OCI-M2 (cell line): ENCODE measurements at regions not wholly inside any gene's neighbourhood (a gene's known extent, or its start where the extent isn't known, plus 50 kb on each side); places are given as distances from the start of the nearest gene placed in this dataset.

Experiments used
- DNase-seq: peaks from one replicate; lab custom pipeline; 2025; ENCODE audit not compliant: unreplicated experiment; lab: John Stamatoyannopoulos, UW

GRCh38 chr5:68352166-68352565 lies 136.6 kb downstream of the PIK3R1 start:
- DNase-seq = no peak

- no peak for DNase-seq
These were observed 138.0 kb downstream of the PIK3R1 start for GRCh38 chr5:68353605-68354004.

- DNase-seq = no peak
These were observed 138.8 kb downstream of the PIK3R1 start for GRCh38 chr5:68354315-68354714.

- DNase-seq = no peak
These were observed 140.7 kb downstream of the PIK3R1 start for GRCh38 chr5:68356216-68356615.

GRCh38 chr5:68356623-68357022 lies 141.1 kb downstream of the PIK3R1 start:
- DNase-seq = no peak

DNA sequence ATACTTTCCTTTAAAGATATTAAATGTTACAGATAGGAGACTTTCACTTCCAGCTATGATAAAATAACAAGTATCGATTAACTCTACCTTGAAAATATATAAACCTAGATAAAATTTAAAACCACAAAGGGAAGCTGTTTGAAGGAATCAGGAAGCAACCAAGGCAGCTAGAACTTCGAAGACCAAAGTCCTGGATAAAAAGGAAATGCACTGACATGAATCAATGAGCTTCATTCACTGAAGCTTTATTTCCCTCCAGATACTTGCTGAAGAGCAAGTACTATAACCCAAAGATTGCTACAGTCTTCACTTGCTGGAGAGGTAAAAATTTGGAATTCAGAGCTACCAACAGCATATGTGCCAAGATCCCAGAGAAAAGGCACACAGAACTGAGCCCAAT lies 144.1 kb downstream of the PIK3R1 start:
- no peak for DNase-seq

GRCh38 chr5:68362331-68362730 lies 146.8 kb downstream of the PIK3R1 start:
- DNase-seq = no peak

- no peak for DNase-seq
These were observed 150.3 kb downstream of the PIK3R1 start for GRCh38 chr5:68365889-68366288.

DNA sequence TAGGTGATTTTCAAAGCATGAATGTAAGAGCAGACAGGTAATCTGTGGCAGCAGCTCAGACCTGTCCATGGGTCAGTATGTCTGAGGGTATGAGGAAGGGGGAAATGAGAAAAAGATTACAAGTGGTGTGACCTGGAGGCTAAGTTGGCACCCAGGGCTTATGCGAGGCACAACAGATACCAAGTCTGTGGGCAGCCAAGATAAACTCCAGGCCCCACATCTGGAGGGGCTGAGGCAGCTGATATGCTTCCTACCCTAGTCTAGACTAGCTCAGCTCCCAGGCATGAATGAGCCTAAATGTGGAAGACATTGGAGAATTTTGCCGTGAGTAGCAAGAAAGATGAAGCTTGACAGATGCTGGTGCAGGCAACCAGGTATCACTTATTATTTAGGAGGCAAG lies 151.7 kb downstream of the PIK3R1 start:
- no peak for DNase-seq

DNA sequence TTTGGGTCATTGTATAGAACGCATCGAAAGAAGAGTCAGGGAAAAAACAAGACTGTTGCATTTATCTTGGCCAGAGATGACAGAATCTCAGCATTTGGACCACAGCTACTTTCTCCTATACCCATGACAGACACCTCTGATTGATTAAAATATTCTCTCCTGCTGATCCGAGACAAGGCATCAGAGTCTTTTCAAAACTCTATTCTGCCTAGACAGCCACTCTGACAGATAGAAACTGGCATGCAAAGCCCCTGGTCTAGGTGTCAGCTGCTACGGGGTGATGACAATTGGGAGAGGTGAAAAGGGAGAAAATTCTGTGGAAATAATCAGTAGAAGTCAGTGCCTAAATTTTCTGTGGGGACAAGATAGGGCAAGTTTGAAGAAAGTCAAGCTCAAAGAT lies 152.2 kb downstream of the PIK3R1 start:
- no peak for DNase-seq

GRCh38 chr5:68368311-68369022 lies 152.9 kb downstream of the PIK3R1 start:
- DNase-seq = no peak

- DNase-seq = no peak
These were observed 153.4 kb downstream of the PIK3R1 start for GRCh38 chr5:68369023-68369359.

DNA sequence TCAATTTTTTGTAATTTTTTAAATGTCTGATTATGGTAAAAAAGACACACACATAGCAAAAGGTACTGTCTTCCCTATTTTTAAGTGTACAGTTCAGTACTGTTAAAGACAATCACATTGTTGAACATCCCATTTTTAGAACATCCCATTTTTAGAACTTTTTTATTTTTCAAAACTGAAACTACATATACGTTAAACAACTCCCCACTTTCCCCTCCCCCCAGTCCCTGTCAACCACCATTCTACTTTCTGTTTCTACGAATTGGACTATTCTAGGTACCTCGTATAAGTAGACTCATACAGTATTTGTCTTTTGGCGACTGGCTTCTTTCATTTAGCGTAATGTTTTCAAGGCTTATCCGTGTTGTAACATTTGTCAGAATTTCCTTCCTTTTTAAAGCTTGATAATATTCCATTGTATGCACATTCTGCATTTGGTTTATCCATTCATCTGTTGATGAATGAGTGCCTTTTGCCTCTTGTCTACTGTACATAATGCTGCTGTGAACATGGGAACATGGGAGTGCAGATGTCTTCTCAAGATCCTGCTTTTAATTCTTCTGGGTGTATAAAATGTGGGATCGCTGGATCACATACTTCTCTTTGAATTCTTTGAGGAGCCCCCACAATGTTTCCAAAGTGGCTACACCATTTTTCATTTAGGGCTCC lies 154.0 kb downstream of the PIK3R1 start:
- DNase-seq = no peak

DNA sequence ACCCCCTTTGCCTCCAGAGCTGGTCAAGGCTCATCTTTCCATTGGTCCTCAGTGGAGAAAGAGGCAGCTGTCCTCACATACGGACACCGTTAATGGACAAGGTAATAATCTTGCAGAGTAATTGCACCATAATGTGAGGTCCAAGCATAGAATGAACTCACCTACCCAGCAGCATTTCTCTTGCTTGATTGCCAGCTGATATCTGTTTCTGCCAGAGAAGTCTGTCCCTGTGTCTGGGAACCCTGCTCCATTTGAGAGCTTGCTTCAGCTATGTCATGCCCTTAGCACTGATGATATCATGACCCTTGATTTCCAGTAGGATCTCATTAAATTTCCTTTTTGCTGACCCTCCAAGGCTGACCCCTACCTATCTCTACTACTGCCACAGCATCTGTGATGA lies 154.6 kb downstream of the PIK3R1 start:
- no peak for DNase-seq

DNA sequence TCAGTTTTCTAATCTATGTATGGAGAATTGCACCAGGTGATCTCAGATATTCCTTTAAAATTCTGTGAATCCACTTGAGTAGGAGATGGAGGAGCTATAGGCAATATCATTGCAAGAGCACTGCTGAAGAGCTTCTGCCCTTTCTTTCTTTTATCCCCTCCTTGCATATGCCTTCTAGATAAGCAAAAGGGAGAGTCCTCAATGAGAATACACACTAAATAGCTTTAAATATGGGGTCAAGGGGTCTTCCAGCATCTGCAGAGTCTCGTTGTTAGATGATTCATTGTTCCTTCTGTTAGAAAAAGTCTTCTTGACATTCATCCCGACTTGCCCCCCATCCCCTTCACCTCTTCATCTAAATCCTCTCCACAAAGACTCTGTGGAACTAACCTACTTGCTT lies 156.1 kb downstream of the PIK3R1 start:
- DNase-seq = no peak

- no peak for DNase-seq
These were observed 156.6 kb downstream of the PIK3R1 start for GRCh38 chr5:68372161-68372560.

DNA sequence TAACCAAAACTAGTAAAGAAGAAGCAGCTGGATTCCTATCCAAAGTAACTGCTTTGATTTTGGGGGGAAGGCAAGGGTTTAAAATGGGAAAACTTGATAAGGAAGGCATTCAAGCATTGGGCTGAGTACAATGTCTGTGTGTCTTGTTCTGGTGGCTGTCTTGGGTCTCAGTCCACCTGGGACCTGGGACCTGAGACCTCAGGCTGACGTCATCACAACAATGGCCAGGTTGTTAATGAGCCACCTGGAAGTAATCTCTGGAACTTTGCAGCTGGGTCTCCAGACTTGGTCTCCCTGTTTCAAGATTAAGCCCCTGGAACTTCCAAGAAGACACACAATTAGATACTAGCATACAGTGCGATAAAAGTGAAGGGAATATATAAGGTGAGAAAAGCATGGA lies 157.5 kb downstream of the PIK3R1 start:
- no peak for DNase-seq

DNA sequence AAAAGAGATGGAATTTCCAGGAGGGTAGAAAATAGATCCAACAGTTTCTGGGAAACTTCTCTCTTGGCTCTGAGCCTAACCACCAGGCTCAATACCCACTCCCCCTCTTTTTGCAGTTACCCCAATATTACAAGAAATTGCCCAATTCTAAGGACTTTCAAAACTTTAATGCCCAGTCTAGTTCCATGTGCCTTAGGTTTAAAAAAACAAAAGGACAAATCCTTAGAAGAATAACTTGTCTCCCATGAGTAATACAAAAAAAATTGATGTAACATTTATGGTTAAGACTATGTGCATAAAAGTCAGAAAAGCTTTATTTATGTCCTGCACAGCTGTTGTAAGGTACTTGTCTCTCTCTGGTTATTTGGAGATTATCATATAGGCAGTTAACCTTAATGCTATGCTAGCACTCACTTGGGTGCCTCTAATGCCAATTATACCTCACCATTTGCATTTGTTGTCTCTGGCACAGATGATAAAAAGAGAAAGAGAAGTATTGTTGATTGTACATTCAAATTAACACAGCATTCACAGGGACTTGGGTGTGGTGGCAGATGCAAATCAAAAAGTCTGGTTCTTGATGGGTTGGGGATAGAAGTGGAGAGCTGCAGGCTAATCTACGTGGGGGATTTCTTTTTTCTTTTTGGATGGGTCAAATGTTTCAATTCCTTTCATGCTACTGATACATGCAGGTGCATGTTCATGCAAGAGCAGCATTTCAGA lies 159.4 kb downstream of the PIK3R1 start:
- no peak for DNase-seq

GRCh38 chr5:68375540-68375939 lies 160.0 kb downstream of the PIK3R1 start:
- no peak for DNase-seq

GRCh38 chr5:68376935-68377334 lies 161.4 kb downstream of the PIK3R1 start:
- DNase-seq = no peak

GRCh38 chr5:68377733-68378132 lies 162.2 kb downstream of the PIK3R1 start:
- DNase-seq = no peak

GRCh38 chr5:68378204-68378820 lies 162.8 kb downstream of the PIK3R1 start:
- no peak for DNase-seq
